OCI-LY1 (cell line): ENCODE measurements at regions not wholly inside any gene's neighbourhood (a gene's known extent, or its start where the extent isn't known, plus 50 kb on each side); places are given as distances from the start of the nearest gene placed in this dataset.

ENCODE experiments used
- EZH2 ChIP-seq: fragments of 200-600 bp; sonication (generic), shearing (Covaris generic); IDR thresholded peaks from 2 replicates; pipeline ENCODE4 v1.8.0; 2017; ENCODE audit warnings: borderline replicate concordance, mixed run types, mild to moderate bottlenecking, antibody characterized with exemption, low read length, moderate library complexity, mixed read lengths
- TF ChIP-seq, protein P1 (sequence below): fragments of 200-600 bp; sonication (generic), shearing (Covaris generic); IDR thresholded peaks from 2 replicates; pipeline ENCODE4 v1.5.1; 2017; ENCODE audit warnings: mild to moderate bottlenecking, antibody characterized with exemption, low read length, moderate library complexity, mixed read lengths

DNA sequence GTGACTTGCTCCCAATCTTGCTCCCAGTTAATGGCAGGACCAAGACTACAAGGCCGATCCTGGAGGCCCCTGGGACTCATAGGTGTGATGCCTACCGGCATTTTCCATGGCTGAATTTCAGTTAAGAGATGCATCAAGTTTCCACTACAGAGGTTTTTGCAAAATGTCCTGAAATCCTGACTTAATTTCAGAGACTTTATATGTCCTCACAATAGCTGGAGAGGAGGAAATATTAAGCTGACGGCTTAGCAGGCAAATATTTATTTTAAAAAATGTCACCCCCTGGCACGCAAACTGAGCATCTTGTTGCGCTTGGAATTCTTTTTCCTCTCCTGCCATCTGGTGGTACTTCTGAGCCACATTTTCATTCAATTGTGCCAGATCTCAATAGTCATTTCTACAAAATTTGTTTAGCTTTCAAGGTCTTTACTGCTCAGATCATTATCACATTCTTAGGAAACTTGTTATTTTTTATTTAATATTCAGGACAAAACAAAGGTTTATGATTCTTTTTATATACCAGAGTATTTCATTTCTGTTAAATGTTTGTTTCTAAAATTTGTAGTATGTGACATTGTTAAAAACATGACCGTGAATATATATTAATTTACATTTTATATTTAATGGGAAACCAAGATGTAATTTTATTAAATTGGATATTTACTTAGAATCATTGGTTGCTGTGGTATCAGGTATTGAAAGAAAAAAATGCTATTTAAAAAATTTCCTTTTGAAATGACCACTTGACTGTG is 189.2 kb upstream of the THRB start:
- TF ChIP-seq, protein P1, sequence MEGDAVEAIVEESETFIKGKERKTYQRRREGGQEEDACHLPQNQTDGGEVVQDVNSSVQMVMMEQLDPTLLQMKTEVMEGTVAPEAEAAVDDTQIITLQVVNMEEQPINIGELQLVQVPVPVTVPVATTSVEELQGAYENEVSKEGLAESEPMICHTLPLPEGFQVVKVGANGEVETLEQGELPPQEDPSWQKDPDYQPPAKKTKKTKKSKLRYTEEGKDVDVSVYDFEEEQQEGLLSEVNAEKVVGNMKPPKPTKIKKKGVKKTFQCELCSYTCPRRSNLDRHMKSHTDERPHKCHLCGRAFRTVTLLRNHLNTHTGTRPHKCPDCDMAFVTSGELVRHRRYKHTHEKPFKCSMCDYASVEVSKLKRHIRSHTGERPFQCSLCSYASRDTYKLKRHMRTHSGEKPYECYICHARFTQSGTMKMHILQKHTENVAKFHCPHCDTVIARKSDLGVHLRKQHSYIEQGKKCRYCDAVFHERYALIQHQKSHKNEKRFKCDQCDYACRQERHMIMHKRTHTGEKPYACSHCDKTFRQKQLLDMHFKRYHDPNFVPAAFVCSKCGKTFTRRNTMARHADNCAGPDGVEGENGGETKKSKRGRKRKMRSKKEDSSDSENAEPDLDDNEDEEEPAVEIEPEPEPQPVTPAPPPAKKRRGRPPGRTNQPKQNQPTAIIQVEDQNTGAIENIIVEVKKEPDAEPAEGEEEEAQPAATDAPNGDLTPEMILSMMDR, result peak; percentile 40; the same call in 1 of the 2 replicates
- no peak for TF ChIP-seq EZH2
